ENCODE measurements at regions not wholly inside any gene's neighbourhood (a gene's known extent, or its start where the extent isn't known, plus 50 kb on each side); places are given as distances from the start of the nearest gene placed in this dataset.

GRCh38 chr2:17995593-17995992 lies 117.1 kb downstream of the KCNS3 start:
- TF ChIP-seq CTCF (IDR thresholded peaks at IDR 0.05; ENCODE audit: low read depth, low read length, missing input control): no peak
- TF ChIP-seq, protein P1, sequence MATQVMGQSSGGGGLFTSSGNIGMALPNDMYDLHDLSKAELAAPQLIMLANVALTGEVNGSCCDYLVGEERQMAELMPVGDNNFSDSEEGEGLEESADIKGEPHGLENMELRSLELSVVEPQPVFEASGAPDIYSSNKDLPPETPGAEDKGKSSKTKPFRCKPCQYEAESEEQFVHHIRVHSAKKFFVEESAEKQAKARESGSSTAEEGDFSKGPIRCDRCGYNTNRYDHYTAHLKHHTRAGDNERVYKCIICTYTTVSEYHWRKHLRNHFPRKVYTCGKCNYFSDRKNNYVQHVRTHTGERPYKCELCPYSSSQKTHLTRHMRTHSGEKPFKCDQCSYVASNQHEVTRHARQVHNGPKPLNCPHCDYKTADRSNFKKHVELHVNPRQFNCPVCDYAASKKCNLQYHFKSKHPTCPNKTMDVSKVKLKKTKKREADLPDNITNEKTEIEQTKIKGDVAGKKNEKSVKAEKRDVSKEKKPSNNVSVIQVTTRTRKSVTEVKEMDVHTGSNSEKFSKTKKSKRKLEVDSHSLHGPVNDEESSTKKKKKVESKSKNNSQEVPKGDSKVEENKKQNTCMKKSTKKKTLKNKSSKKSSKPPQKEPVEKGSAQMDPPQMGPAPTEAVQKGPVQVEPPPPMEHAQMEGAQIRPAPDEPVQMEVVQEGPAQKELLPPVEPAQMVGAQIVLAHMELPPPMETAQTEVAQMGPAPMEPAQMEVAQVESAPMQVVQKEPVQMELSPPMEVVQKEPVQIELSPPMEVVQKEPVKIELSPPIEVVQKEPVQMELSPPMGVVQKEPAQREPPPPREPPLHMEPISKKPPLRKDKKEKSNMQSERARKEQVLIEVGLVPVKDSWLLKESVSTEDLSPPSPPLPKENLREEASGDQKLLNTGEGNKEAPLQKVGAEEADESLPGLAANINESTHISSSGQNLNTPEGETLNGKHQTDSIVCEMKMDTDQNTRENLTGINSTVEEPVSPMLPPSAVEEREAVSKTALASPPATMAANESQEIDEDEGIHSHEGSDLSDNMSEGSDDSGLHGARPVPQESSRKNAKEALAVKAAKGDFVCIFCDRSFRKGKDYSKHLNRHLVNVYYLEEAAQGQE (IDR thresholded peaks at IDR 0.05): no peak
- TF ChIP-seq JUND (IDR thresholded peaks at IDR 0.05): no peak
- TF ChIP-seq HNF4G (IDR thresholded peaks at IDR 0.05): no peak

Data from liver (tissue), 3 donors.